ENCODE measurements at regions not wholly inside any gene's neighbourhood (a gene's known extent, or its start where the extent isn't known, plus 50 kb on each side); places are given as distances from the start of the nearest gene placed in this dataset.

DNA sequence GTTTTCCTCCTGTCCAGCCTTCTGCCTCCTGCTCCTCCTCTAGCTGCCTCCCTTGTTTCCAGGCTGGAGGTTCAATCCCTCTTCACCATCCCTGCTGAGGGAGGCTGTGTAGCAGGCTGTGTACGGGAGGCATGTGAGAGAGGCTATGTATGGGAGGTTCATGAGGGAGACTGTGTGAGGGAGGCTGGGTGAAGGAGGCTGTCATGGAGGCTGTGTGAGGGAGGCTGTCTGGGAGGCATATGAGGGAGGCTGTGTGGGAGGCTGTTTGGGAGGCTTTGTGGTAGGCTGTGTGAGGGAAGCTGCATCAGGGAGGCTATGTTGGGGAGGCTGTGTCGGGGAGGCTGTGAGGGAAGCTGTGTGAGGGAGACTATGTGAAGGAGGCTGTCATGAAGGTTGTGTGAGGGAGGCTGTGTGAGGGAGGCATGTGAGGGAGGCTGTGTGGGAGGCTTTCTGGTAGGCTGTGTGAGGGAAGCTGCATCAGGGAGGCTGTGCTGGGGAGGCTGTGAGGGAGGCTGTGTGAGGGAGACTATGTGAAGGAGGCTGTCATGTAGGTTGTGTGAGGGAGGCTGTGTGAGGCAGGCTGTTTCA, 123.7 kb upstream of the RNF32 start:
- no peak overlapping the region for H3K27ac ChIP-seq
- 88% methylated on average over 1 of the region's 2 CpGs; no CpG with 5 or more reads in 1 of the 2 donors for WGBS, 2 donors (ENCODE audit: low coverage in 1 of 2)
- TF ChIP-seq EP300 (IDR thresholded peaks at IDR 0.05) (no peak), POLR2A (IDR thresholded peaks at IDR 0.05) (no peak), POLR2AphosphoS5 (IDR thresholded peaks at IDR 0.05) (no peak)
- TF ChIP-seq, protein P1, sequence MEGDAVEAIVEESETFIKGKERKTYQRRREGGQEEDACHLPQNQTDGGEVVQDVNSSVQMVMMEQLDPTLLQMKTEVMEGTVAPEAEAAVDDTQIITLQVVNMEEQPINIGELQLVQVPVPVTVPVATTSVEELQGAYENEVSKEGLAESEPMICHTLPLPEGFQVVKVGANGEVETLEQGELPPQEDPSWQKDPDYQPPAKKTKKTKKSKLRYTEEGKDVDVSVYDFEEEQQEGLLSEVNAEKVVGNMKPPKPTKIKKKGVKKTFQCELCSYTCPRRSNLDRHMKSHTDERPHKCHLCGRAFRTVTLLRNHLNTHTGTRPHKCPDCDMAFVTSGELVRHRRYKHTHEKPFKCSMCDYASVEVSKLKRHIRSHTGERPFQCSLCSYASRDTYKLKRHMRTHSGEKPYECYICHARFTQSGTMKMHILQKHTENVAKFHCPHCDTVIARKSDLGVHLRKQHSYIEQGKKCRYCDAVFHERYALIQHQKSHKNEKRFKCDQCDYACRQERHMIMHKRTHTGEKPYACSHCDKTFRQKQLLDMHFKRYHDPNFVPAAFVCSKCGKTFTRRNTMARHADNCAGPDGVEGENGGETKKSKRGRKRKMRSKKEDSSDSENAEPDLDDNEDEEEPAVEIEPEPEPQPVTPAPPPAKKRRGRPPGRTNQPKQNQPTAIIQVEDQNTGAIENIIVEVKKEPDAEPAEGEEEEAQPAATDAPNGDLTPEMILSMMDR (IDR thresholded peaks at IDR 0.05) = no peak

DNA sequence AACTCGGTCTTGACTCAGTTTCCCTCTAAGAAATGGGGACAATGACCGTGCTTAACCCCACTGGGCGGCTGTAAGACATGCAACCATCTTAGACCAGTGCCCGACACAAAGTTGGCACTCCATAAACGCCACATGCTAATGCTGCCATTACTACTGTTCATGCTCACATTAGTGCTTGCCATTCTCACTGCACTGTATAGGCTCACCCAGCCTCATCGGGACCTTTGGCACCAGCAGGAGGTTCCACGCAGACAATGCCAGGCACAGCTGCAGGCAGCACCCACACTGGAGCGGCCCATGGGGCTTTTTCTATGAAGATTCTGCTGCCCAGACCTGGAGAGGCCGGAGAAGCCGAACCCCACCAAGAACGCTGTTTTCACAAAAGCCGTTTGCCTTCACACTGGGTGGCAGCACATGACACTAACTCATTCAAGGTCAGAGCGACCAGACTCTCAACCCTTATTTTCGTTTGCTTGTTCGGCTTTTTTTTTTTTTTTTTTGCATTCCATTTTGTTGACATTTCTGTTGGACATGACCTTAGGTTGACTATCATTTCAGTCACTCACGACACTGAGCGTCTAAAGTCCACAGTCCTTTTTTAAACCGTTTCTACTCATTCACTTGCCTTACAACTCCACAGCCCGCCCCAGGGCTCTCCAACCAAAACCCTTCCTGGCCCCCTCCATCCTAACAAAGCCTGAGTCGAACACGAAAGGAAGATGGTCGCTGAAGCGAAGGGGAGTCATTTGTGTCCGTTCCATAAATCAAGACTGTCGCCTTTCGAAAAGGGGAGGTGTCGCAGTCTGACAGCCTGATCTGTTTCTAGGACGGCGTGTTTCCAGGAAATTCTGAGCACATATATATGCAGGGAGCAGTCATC, 124.4 kb upstream of the RNF32 start:
- Histone ChIP-seq H3K4me3 (no peak overlapping the region), H3K36me3 (no peaks in the 10 kb centered on the region), H3K9me3 (peaks cover 0 to 19% (median 0%) of the 10 kb centered on the region in 3 donors), H3K27ac (no peak overlapping the region), H3K27me3 (no peaks in the 10 kb centered on the region), H3K4me1 (no peaks in the 10 kb centered on the region)
- WGBS, 2 donors (ENCODE audit: low coverage in 1 of 2) = 46 to 48% methylated on average over 12 to 13 of the region's 29 CpGs
- ATAC-seq = no peak
- TF ChIP-seq, protein P1 (IDR thresholded peaks at IDR 0.05) = no peak
- TF ChIP-seq POLR2A (IDR thresholded peaks at IDR 0.05) = no peak
- TF ChIP-seq EP300 (IDR thresholded peaks at IDR 0.05) = no peak
- no peak for TF ChIP-seq POLR2AphosphoS5 (IDR thresholded peaks at IDR 0.05)

More for the DNA sequence above, 123.7 kb upstream of the RNF32 start:
- Histone ChIP-seq H3K27me3 (no peaks in the 10 kb centered on the region), H3K36me3 (no peaks in the 10 kb centered on the region), H3K4me1 (no peaks in the 10 kb centered on the region), H3K9me3 (peaks cover 0 to 11% (median 0%) of the 10 kb centered on the region in 3 donors), H3K4me3 (no peak overlapping the region)
- no peak for ATAC-seq

DNA sequence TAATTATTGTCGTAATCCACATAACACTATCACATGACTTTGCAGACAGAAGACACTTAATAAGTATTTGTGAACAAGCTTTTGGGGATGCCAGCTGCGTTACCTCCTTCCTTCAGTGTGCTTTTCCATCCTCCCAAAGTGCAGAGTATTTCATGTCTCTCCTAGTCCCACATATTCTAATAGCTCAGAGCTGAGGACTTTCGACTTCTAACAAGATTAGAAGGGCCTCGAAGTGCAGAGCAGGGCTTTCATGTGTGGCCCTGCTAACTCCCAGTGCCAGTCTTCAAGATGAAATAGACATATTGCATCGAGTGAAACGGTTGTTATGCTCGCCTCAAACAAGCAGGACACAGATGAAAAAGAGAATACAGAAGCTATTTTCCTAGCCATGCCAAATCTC, 125.7 kb upstream of the RNF32 start:
- TF ChIP-seq POLR2A (IDR thresholded peaks at IDR 0.05) (no peak), EP300 (IDR thresholded peaks at IDR 0.05) (no peak), POLR2AphosphoS5 (IDR thresholded peaks at IDR 0.05) (no peak)
- TF ChIP-seq, protein P1 (IDR thresholded peaks at IDR 0.05) = no peak
- Histone ChIP-seq H3K4me3 (no peak overlapping the region), H3K9me3 (peaks cover 0 to 32% (median 0%) of the 10 kb centered on the region in 3 donors), H3K27me3 (no peaks in the 10 kb centered on the region), H3K4me1 (no peaks in the 10 kb centered on the region), H3K36me3 (no peaks in the 10 kb centered on the region), H3K27ac (no peak overlapping the region)
- no peak for ATAC-seq
- WGBS, 2 donors (ENCODE audit: low coverage in 1 of 2) = 75 to 94% methylated on average over 2 to 6 of the region's 7 CpGs

DNA sequence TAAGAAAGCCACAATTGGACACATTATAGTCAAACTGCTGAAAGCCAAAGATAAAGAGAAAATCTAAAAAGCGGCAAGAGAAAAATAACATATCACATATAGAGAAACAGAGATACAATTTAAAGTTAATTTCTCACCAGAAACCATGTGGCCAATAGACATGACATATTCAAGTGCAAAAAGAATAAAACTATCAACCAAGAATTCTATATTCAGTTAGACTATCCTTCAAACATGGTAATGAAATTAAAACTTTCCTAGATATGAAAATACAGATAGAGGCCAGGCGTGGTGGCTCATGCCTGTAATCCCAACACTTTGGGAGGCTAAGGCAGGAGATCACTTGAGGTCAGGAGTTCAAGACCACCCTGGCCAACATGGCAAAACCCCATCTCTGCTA, 129.1 kb upstream of the RNF32 start:
- no peak for ATAC-seq

More for the DNA sequence above, 129.1 kb upstream of the RNF32 start:
- TF ChIP-seq POLR2A (IDR thresholded peaks at IDR 0.05) (no peak), EP300 (IDR thresholded peaks at IDR 0.05) (no peak), POLR2AphosphoS5 (IDR thresholded peaks at IDR 0.05) (no peak)
- TF ChIP-seq, protein P1 (IDR thresholded peaks at IDR 0.05) = no peak
- Histone ChIP-seq H3K4me1 (no peaks in the 10 kb centered on the region), H3K27me3 (no peaks in the 10 kb centered on the region), H3K27ac (no peak overlapping the region), H3K4me3 (no peak overlapping the region), H3K9me3 (peaks cover 0 to 37% (median 0%) of the 10 kb centered on the region in 3 donors), H3K36me3 (no peaks in the 10 kb centered on the region)
- 78 to 92% methylated on average over 2 of the region's 2 CpGs for WGBS, 2 donors (ENCODE audit: low coverage in 1 of 2)
